ENCODE measurements at regions not wholly inside any gene's neighbourhood (a gene's known extent, or its start where the extent isn't known, plus 50 kb on each side); places are given as distances from the start of the nearest gene placed in this dataset.

GRCh38 chr15:48058371-48058770 is 62.4 kb upstream of the SLC24A5 start:
- no peak for DNase-seq

GRCh38 chr15:48059791-48060190 is 61.0 kb upstream of the SLC24A5 start:
- no peak for DNase-seq

DNA sequence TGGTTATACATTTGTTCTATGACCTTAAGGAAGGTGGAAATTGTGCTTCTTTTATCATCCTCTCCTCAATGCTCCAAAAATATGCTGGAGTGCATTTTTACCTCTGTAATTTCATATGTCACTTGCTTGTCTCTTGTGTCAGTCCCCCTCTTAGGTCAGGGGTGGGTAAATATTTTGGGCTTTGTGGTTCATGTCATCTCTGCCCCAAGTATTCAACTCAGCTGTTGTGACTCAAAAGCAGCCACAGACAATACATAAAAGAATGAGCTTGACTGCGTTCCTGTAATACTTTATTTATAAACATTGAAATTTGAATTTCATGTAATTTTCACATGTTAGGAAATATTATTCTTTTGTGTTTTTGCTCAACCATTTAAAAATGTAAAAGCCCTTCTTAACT is 60.4 kb upstream of the SLC24A5 start:
- no peak for DNase-seq

DNA sequence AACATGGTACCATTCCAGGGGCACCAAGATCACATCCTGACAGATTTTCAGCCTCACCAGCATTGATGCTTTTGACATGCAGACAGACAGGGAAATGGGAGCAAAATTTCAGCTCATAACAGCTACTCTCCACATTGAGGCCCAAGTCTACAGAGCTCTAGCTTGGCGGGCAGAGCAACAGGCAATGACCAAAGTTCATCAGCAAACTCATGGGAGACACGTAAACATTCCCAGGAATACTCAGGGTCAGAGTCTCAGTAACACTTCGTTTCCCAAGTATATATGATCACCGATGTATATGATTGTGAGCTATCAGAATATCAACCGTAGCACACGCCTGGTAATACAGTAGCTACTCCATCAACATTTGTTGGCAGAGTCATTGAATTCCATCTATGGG is 59.2 kb upstream of the SLC24A5 start:
- no peak for DNase-seq

GRCh38 chr15:48062148-48062872 is 58.5 kb upstream of the SLC24A5 start:
- no peak for DNase-seq

DNA sequence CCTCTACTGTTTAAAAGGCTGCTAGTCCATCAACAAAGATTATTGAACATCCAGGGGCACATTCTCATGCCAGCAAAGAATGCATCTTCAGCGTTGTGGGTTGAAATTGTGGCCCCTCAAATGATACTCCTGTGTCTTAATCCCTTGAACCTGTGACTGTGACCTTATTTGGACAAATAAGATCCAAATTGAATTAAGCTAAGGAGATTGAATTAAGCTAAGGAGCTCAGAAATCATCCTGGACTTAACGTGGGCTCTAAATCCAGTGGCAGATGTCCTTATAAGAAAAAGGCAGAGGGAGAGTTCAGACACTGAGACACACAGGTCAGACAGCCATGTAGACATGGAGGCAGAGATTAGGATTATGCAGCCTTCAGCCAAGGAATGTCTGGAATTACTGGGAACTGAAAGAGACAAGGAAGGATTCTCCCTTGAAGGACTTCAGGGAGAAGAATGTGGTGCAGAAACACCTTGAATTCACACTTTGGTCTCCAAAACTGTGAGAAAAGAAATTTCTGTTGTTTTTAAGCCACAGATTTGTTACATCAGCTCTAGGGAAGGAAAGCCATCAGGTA is 57.3 kb upstream of the SLC24A5 start:
- DNase-seq, result no peak

GRCh38 chr15:48064421-48064820 is 56.4 kb upstream of the SLC24A5 start:
- DNase-seq, result no peak

GRCh38 chr15:48066456-48066855 is 54.3 kb upstream of the SLC24A5 start:
- no peak for DNase-seq

Data from NCI-H187 (cell line).